Upper lobe of right lung (tissue), 1 donor: ENCODE measurements at regions not wholly inside any gene's neighbourhood (a gene's known extent, or its start where the extent isn't known, plus 50 kb on each side); places are given as distances from the start of the nearest gene placed in this dataset.
"Not testable (repeated sequence)": the region's sequence is repeated elsewhere in the genome, so short reads cannot be mapped to it uniquely, and the experiment has no call there.

ENCODE experiments used
- ATAC-seq: fragments of 200-7000 bp; cut with Tn5 transposase; one replicate; pipeline ENCODE4 v1.9.1; 2020; ENCODE audit warnings: mild to moderate bottlenecking, moderate library complexity
- DNase-seq: peaks from one replicate; pipeline ENCODE4 v3.0.0-alpha.2; 2020
- H3K27ac ChIP-seq: fragments of 200-600 bp; one replicate; pipeline ENCODE4 v1.8.0; 2022
- H3K27me3 ChIP-seq: fragments of 200-600 bp; one replicate; pipeline ENCODE4 v1.8.0; 2022; ENCODE audit warnings: mild to moderate bottlenecking
- H3K36me3 ChIP-seq: fragments of 200-600 bp; one replicate; pipeline ENCODE4 v1.8.0; 2022
- H3K4me1 ChIP-seq: fragments of 200-600 bp; one replicate; pipeline ENCODE4 v1.8.0; 2022
- H3K4me3 ChIP-seq: fragments of 200-600 bp; one replicate; pipeline ENCODE4 v1.8.0; 2022; ENCODE audit warnings: mild to moderate bottlenecking
- H3K9me3 ChIP-seq: fragments of 200-600 bp; one replicate; pipeline ENCODE4 v1.8.0; 2022
- CTCF ChIP-seq: fragments of 200-600 bp; IDR thresholded peaks from one replicate; pipeline ENCODE4 v1.8.0; 2022; ENCODE audit warnings: antibody characterized with exemption
- intact Hi-C: fragments of 100-400 bp; cut with DNase I; formaldehyde crosslinking; loops from one replicate; pipeline ENCODE4 v1.11.0; 2022
- donor health status: DM: no; HTN: yes; CAD: no; lungs with severe emphysema.

- Histone ChIP-seq H3K27ac (no peak overlapping the region), H3K4me1 (no peaks in the 10 kb centered on the region)
Measured at GRCh38 chr16:65313936-65314626, 192.2 kb upstream of the CDH11 start.

GRCh38 chr16:65312795-65313194, 190.9 kb upstream of the CDH11 start:
- Histone ChIP-seq H3K9me3 (no peaks in the 10 kb centered on the region), H3K4me3 (no peak overlapping the region), H3K27me3 (no peaks in the 10 kb centered on the region), H3K4me1 (no peaks in the 10 kb centered on the region), H3K36me3 (no peaks in the 10 kb centered on the region), H3K27ac (no peak overlapping the region)
- ATAC-seq (no peak), DNase-seq (no peak)
- TF ChIP-seq CTCF, result no peak
- intact Hi-C loops, result no loop called here

More at GRCh38 chr16:65313936-65314626, 192.2 kb upstream of the CDH11 start:
- DNase-seq, result no peak
- TF ChIP-seq CTCF, result no peak
- Histone ChIP-seq H3K9me3 (no peaks in the 10 kb centered on the region), H3K27me3 (no peaks in the 10 kb centered on the region), H3K36me3 (no peaks in the 10 kb centered on the region), H3K4me3 (no peak overlapping the region)
- intact Hi-C loops, result no loop called here
- no peak for ATAC-seq

GRCh38 chr16:65312071-65312470, 190.2 kb upstream of the CDH11 start:
- no peaks in the 10 kb centered on the region for H3K27me3 ChIP-seq
- no peaks in the 10 kb centered on the region for H3K4me1 ChIP-seq
- H3K27ac ChIP-seq, result no peak overlapping the region
- intact Hi-C loops, result no loop called here
- TF ChIP-seq CTCF, result no peak
- H3K9me3 ChIP-seq, result no peaks in the 10 kb centered on the region
- DNase-seq, result no peak
- no peaks in the 10 kb centered on the region for H3K36me3 ChIP-seq
- no peak for ATAC-seq
- no peak overlapping the region for H3K4me3 ChIP-seq

- H3K27ac ChIP-seq, H3K4me3 ChIP-seq, ATAC-seq, H3K27me3 ChIP-seq, H3K36me3 ChIP-seq, H3K4me1 ChIP-seq, H3K9me3 ChIP-seq, DNase-seq, intact Hi-C loops: not testable (repeated sequence)
Measured at GRCh38 chr16:65310491-65310890, 188.6 kb upstream of the CDH11 start.

DNA sequence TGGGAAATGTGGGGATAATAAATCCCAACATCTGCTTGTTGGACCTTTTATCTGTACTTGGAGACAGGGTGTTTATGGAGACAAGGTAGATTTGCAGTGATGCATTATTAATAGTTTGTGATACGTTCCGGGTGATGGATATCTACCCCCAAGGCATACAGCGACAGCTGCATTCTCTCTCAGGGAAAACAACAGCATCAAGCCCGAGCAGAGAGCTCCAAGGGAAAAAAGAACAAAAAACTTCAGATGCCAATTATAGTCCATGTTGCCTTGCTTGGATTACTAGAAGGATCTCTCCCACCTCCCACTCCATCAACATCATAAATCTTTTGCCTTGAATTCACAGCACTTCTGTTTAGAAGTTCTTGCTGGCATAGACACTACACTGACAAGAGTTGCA, 187.5 kb upstream of the CDH11 start:
- Histone ChIP-seq H3K9me3 (no peaks in the 10 kb centered on the region), H3K27me3 (no peaks in the 10 kb centered on the region), H3K4me1 (no peaks in the 10 kb centered on the region), H3K36me3 (no peaks in the 10 kb centered on the region), H3K4me3 (no peak overlapping the region), H3K27ac (no peak overlapping the region)
- intact Hi-C loops, result no loop called here
- no peak for ATAC-seq
- DNase-seq, result no peak
- TF ChIP-seq CTCF, result no peak

DNA sequence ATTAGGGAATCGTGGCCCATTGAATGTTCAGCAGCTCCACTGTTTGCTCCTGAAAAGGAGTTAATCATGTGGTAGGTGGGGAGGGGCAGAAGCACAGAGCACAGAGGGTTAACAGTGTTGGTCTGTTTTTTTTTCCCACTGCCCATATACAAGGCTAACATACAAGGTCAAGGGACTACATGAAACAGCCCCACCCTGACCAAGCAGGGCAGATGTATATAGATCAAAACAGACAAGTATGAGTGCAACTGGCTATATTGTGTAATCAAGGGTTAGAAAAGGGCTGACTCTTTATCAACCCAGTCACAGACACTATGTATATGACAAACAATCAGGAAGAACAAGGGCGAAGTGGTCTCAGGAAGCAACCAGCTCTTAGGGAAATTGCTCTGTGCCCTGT, 186.6 kb upstream of the CDH11 start:
- Histone ChIP-seq H3K27ac (no peak overlapping the region), H3K4me3 (no peak overlapping the region), H3K9me3 (no peaks in the 10 kb centered on the region), H3K4me1 (no peaks in the 10 kb centered on the region), H3K27me3 (no peaks in the 10 kb centered on the region), H3K36me3 (no peaks in the 10 kb centered on the region)
- intact Hi-C loops, result no loop called here
- DNase-seq (no peak), ATAC-seq (no peak)
- no peak for TF ChIP-seq CTCF
